IPS DF 19.7 (cell line): ENCODE measurements at regions not wholly inside any gene's neighbourhood (a gene's known extent, or its start where the extent isn't known, plus 50 kb on each side); places are given as distances from the start of the nearest gene placed in this dataset.
"Not testable (repeated sequence)": the region's sequence is repeated elsewhere in the genome, so short reads cannot be mapped to it uniquely, and the experiment has no call there.

Experiments
- DNase-seq: peaks from one replicate; pipeline ENCODE4 v3.0.0-alpha.2; 2013; ENCODE audit warnings: low read depth, low spot score

- not testable (repeated sequence) for DNase-seq
Measured at GRCh38 chr5:134471858-134472449, 53.5 kb upstream of the JADE2 start.

- DNase-seq, result no peak
Measured at GRCh38 chr5:134468921-134469400, 56.5 kb upstream of the JADE2 start.

- DNase-seq, result no peak
Measured at GRCh38 chr5:134467231-134467630, 55.5 kb upstream of the CDKN2AIPNL start.

GRCh38 chr5:134466241-134467069 is 54.8 kb upstream of the CDKN2AIPNL start:
- DNase-seq, result peak; percentile 74

GRCh38 chr5:134465816-134466240 is 54.1 kb upstream of the CDKN2AIPNL start:
- peak; percentile 9 for DNase-seq

- DNase-seq, result no peak
Measured at GRCh38 chr5:134464988-134465815, 53.5 kb upstream of the CDKN2AIPNL start.

GRCh38 chr5:134463991-134464760 is 52.5 kb upstream of the CDKN2AIPNL start:
- DNase-seq, result no peak

GRCh38 chr5:134463176-134463720 is 51.6 kb upstream of the CDKN2AIPNL start:
- no peak for DNase-seq

GRCh38 chr5:134462761-134463160 is 51.1 kb upstream of the CDKN2AIPNL start:
- no peak for DNase-seq

- DNase-seq, result no peak
Measured at GRCh38 chr5:134462047-134462575, 50.4 kb upstream of the CDKN2AIPNL start.
